Neuronal stem cell (in vitro differentiated cells): ENCODE measurements at regions not wholly inside any gene's neighbourhood (a gene's known extent, or its start where the extent isn't known, plus 50 kb on each side); places are given as distances from the start of the nearest gene placed in this dataset.

ENCODE experiments used
- DNase-seq: peaks from one replicate; pipeline ENCODE4 v3.0.0-alpha.2; 2013; ENCODE audit warnings: low spot score
- H2AFZ ChIP-seq: one replicate; pipeline ENCODE4 v1.6.1; 2013; ENCODE audit warnings: mild to moderate bottlenecking, low read length, inconsistent platforms
- H2AK5ac ChIP-seq: 2 replicates; pipeline ENCODE4 v1.6.1; 2013; ENCODE audit warnings: low read depth, mild to moderate bottlenecking, inconsistent platforms, low read length, moderate library complexity, mixed read lengths
- H2BK120ac ChIP-seq: 2 replicates; pipeline ENCODE4 v1.6.1; 2013; ENCODE audit warnings: low read depth, mild to moderate bottlenecking, inconsistent platforms, low read length, moderate library complexity, mixed read lengths
- H2BK12ac ChIP-seq: one replicate; pipeline ENCODE4 v1.6.1; 2013; ENCODE audit warnings: low read length, inconsistent platforms
- H2BK15ac ChIP-seq: 2 replicates; pipeline ENCODE4 v1.6.1; 2013; ENCODE audit warnings: mild to moderate bottlenecking, low read length, inconsistent platforms, mixed read lengths
- H2BK5ac ChIP-seq: one replicate; pipeline ENCODE4 v1.6.1; 2013; ENCODE audit warnings: inconsistent platforms, mild to moderate bottlenecking, low read length, moderate library complexity
- H3K14ac ChIP-seq: one replicate; pipeline ENCODE4 v1.6.1; 2013; ENCODE audit warnings: low read length, inconsistent platforms
- H3K18ac ChIP-seq: 2 replicates; pipeline ENCODE4 v1.6.1; 2013; ENCODE audit warnings: low read length, inconsistent platforms
- H3K23ac ChIP-seq: 2 replicates; pipeline ENCODE4 v1.6.1; 2013; ENCODE audit warnings: low read depth, mild to moderate bottlenecking, mixed read lengths, low read length, inconsistent platforms; ENCODE audit not compliant: poor library complexity
- H3K27ac ChIP-seq: replicated peaks from 3 replicates; pipeline ENCODE4 v1.5.1; 2013; ENCODE audit warnings: low read length, inconsistent platforms
- H3K27me3 ChIP-seq, 3 experiments: 2 replicates each; pipeline ENCODE4 v1.6.1; 2013; ENCODE audit warnings: low read length in 3 of 3, mild to moderate bottlenecking in 2 of 3, inconsistent platforms in 1 of 3, low read depth in 1 of 3, mixed read lengths in 1 of 3, moderate library complexity in 1 of 3; ENCODE audit not compliant: control insufficient read depth in 3 of 3, insufficient read depth in 3 of 3
- H3K36me3 ChIP-seq, 2 donors: replicated peaks in 1 of 2; 2 replicates each; pipeline ENCODE4 v1.6.1; 2013; ENCODE audit warnings: low read length in 2 of 2; ENCODE audit not compliant: control insufficient read depth in 2 of 2, insufficient read depth in 2 of 2
- H3K4ac ChIP-seq: 2 replicates; pipeline ENCODE4 v1.6.1; 2013; ENCODE audit warnings: inconsistent platforms, mild to moderate bottlenecking, low read length, moderate library complexity
- H3K4me1 ChIP-seq, 2 donors: 1 replicate in 1 of 2; 2 replicates in 1 of 2; pipeline ENCODE4 v1.6.1; 2013; ENCODE audit warnings: low read length in 2 of 2, low read depth in 1 of 2; ENCODE audit not compliant: control insufficient read depth in 2 of 2, insufficient read depth in 1 of 2
- H3K4me2 ChIP-seq: one replicate; pipeline ENCODE4 v1.6.1; 2013; ENCODE audit warnings: mild to moderate bottlenecking, low read length, inconsistent platforms; ENCODE audit not compliant: insufficient read depth, poor library complexity, severe bottlenecking
- H3K4me3 ChIP-seq, 2 donors: 2 replicates each; pipeline ENCODE4 v1.5.1; 2013; ENCODE audit warnings: low read length in 2 of 2, mild to moderate bottlenecking in 2 of 2, inconsistent platforms in 1 of 2, moderate library complexity in 1 of 2
- H3K79me1 ChIP-seq: one replicate; pipeline ENCODE4 v1.6.1; 2013; ENCODE audit warnings: low read depth, mild to moderate bottlenecking, inconsistent platforms, low read length, moderate library complexity
- H3K9ac ChIP-seq: one replicate; pipeline ENCODE4 v1.6.1; 2013; ENCODE audit warnings: mild to moderate bottlenecking, low read depth, low read length, inconsistent platforms; ENCODE audit not compliant: poor library complexity
- H3K9me3 ChIP-seq, 2 donors: replicated peaks in 1 of 2; 2 replicates each; pipeline versions ENCODE3 to v1.6.1; 2013; ENCODE audit warnings: low read length in 2 of 2, mild to moderate bottlenecking in 2 of 2, inconsistent platforms in 1 of 2, low read depth in 1 of 2, mixed read lengths in 1 of 2, moderate library complexity in 1 of 2; ENCODE audit not compliant: control insufficient read depth in 2 of 2, insufficient read depth in 1 of 2
- H4K8ac ChIP-seq: one replicate; pipeline ENCODE4 v1.6.1; 2013; ENCODE audit warnings: low read depth, mild to moderate bottlenecking, inconsistent platforms, low read length, moderate library complexity
- H4K91ac ChIP-seq: one replicate; pipeline ENCODE4 v1.6.1; 2013; ENCODE audit warnings: low read length, low read depth, mild to moderate bottlenecking, inconsistent platforms; ENCODE audit not compliant: poor library complexity
- WGBS, 2 donors: extraction: QIAGEN DNeasy Blood & Tissue Kit; methylation state at CpG; one replicate each; pipeline ENCODE4 v1.1.7; 2013; ENCODE audit warnings: missing lambda C conversion rate in 2 of 2, mixed read lengths in 1 of 2; ENCODE audit not compliant: insufficient read length in 2 of 2, insufficient replicate concordance in 1 of 2; ENCODE audit errors: extremely low coverage in 2 of 2; 5-methylcytosine and 5-hydroxymethylcytosine counted together

DNA sequence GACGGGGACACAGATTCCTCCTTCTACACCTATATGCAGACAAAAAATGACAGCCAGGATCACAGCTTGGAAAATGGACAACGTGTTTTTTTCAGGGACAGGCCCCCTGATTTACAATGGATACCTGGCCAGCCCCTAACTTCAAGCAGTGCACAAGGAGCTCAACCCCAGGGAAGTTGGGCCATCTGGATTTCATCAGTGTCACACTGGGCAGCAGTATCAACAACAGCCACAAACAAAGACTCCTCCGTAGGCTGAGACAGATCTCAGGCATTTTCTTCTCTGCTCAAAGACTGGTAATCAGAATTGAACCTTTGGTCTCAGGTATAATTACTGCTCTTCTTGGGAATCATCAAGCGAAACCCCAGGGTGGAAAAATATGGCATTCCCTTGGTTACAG is 374.0 kb downstream of the ZNF608 start:
- H3K4me1 ChIP-seq, result peaks cover 0 to 3% of the 10 kb centered on the region in 2 donors
- H3K4ac ChIP-seq, result no peak overlapping the region
- no peaks in the 10 kb centered on the region for H3K79me1 ChIP-seq
- peaks cover 0 to 9% of the 10 kb centered on the region in 2 donors for H3K9me3 ChIP-seq
- H3K4me3 ChIP-seq, result no peak overlapping the region
- no peak overlapping the region for H3K4me2 ChIP-seq
- no peak overlapping the region for H2AK5ac ChIP-seq
- H2BK15ac ChIP-seq, result no peak overlapping the region
- no peak overlapping the region for H2AFZ ChIP-seq
- WGBS, 2 donors, result no CpG with 5 or more reads among the region's 4 CpGs
- no peak overlapping the region for H3K18ac ChIP-seq
- H3K23ac ChIP-seq, result no peak overlapping the region
- H3K27ac ChIP-seq, result no peak overlapping the region
- DNase-seq, result no peak
- H2BK120ac ChIP-seq, result no peak overlapping the region
- no peak overlapping the region for H3K9ac ChIP-seq
- H3K14ac ChIP-seq, result no peak overlapping the region
- no peaks in the 10 kb centered on the region for H3K27me3 ChIP-seq
- no peak overlapping the region for H2BK12ac ChIP-seq
- H2BK5ac ChIP-seq, result no peak overlapping the region
- H3K36me3 ChIP-seq, result no peaks in the 10 kb centered on the region
- H4K8ac ChIP-seq, result no peak overlapping the region
- H4K91ac ChIP-seq, result no peak overlapping the region

- no peak overlapping the region for H3K4me3 ChIP-seq
- H2BK5ac ChIP-seq, result no peak overlapping the region
- no peak overlapping the region for H4K8ac ChIP-seq
- no peak overlapping the region for H3K14ac ChIP-seq
- H2BK15ac ChIP-seq, result no peak overlapping the region
- no peak overlapping the region for H2BK120ac ChIP-seq
- no peak overlapping the region for H3K27ac ChIP-seq
- no peak overlapping the region for H3K18ac ChIP-seq
- no peaks in the 10 kb centered on the region for H3K27me3 ChIP-seq
- peak overlapping the region; percentile 3 for H2AFZ ChIP-seq
- no peak overlapping the region for H3K23ac ChIP-seq
- no peak overlapping the region for H3K9ac ChIP-seq
- DNase-seq, result no peak
- peaks cover 0 to 9% of the 10 kb centered on the region in 2 donors for H3K9me3 ChIP-seq
- no peak overlapping the region for H2AK5ac ChIP-seq
- H3K79me1 ChIP-seq, result no peaks in the 10 kb centered on the region
- no peak overlapping the region for H3K4ac ChIP-seq
- no CpG with 5 or more reads among the region's 4 CpGs for WGBS, 2 donors
- no peak overlapping the region for H3K4me2 ChIP-seq
- H4K91ac ChIP-seq, result no peak overlapping the region
- no peak overlapping the region for H2BK12ac ChIP-seq
- H3K4me1 ChIP-seq, result no peaks in the 10 kb centered on the region
- H3K36me3 ChIP-seq, result no peaks in the 10 kb centered on the region
These were observed 375.2 kb downstream of the ZNF608 start for GRCh38 chr5:124371111-124371706.

DNA sequence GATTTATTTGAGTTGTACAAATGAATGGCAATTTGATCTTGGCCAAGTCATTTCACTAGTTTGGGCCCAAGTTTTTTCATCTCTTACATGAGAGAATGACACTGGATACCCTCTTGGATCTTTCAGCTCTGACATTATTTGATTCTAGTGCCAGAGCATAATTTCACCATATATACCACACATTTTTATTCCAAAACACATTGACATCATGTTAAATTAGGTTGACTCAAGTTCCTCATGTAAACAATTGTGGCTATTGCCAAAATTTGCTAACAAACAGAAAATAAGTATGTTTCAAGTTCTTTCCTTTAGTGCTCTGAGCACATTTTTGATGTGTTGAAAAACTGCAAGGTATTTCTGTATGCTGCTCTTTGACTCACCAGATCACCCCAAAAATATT is 375.8 kb downstream of the ZNF608 start:
- Histone ChIP-seq H4K91ac (no peak overlapping the region), H3K27me3 (no peaks in the 10 kb centered on the region), H3K18ac (no peak overlapping the region), H3K4ac (no peak overlapping the region), H3K79me1 (no peaks in the 10 kb centered on the region), H2BK12ac (no peak overlapping the region), H3K36me3 (no peaks in the 10 kb centered on the region), H3K9me3 (peaks cover 0 to 9% of the 10 kb centered on the region in 2 donors), H2BK15ac (no peak overlapping the region), H3K4me2 (no peak overlapping the region), H2AK5ac (no peak overlapping the region), H3K4me3 (no peak overlapping the region), H3K27ac (no peak overlapping the region), H2BK120ac (no peak overlapping the region), H2AFZ (no peak overlapping the region), H3K23ac (no peak overlapping the region), H2BK5ac (no peak overlapping the region), H3K4me1 (peaks cover under 1 to 1% of the 10 kb centered on the region in 2 donors), H4K8ac (no peak overlapping the region), H3K9ac (no peak overlapping the region), H3K14ac (no peak overlapping the region)
- no peak for DNase-seq

- Histone ChIP-seq H4K8ac (no peak overlapping the region), H3K18ac (no peak overlapping the region), H3K4ac (no peak overlapping the region), H3K36me3 (no peaks in the 10 kb centered on the region), H2BK120ac (no peak overlapping the region), H3K23ac (no peak overlapping the region), H2AFZ (peak overlapping the region; percentile 37), H3K27me3 (no peaks in the 10 kb centered on the region), H2BK12ac (no peak overlapping the region), H4K91ac (no peak overlapping the region), H3K4me1 (peaks cover 4 to 6% of the 10 kb centered on the region in 2 donors), H3K27ac (peak overlapping the region; percentile 26), H3K14ac (no peak overlapping the region), H3K9ac (no peak overlapping the region), H2BK15ac (no peak overlapping the region), H3K4me2 (no peak overlapping the region), H2BK5ac (no peak overlapping the region), H3K79me1 (no peaks in the 10 kb centered on the region), H3K4me3 (no peak overlapping the region), H3K9me3 (no peaks in the 10 kb centered on the region), H2AK5ac (no peak overlapping the region)
- no peak for DNase-seq
- no CpG with 5 or more reads among the region's 4 CpGs for WGBS, 2 donors
These were observed 381.1 kb downstream of the ZNF608 start for GRCh38 chr5:124365361-124365801.
